NK-92 treated with Interleukin-12 subunit alpha and Interleukin-12 subunit beta, amount 100 ng/mL, for 24 hours (cell line): ENCODE measurements at regions not wholly inside any gene's neighbourhood (a gene's known extent, or its start where the extent isn't known, plus 50 kb on each side); places are given as distances from the start of the nearest gene placed in this dataset.

Source experiments
- DNase-seq: peaks from one replicate; lab custom pipeline; 2025; lab: John Stamatoyannopoulos, UW

DNA sequence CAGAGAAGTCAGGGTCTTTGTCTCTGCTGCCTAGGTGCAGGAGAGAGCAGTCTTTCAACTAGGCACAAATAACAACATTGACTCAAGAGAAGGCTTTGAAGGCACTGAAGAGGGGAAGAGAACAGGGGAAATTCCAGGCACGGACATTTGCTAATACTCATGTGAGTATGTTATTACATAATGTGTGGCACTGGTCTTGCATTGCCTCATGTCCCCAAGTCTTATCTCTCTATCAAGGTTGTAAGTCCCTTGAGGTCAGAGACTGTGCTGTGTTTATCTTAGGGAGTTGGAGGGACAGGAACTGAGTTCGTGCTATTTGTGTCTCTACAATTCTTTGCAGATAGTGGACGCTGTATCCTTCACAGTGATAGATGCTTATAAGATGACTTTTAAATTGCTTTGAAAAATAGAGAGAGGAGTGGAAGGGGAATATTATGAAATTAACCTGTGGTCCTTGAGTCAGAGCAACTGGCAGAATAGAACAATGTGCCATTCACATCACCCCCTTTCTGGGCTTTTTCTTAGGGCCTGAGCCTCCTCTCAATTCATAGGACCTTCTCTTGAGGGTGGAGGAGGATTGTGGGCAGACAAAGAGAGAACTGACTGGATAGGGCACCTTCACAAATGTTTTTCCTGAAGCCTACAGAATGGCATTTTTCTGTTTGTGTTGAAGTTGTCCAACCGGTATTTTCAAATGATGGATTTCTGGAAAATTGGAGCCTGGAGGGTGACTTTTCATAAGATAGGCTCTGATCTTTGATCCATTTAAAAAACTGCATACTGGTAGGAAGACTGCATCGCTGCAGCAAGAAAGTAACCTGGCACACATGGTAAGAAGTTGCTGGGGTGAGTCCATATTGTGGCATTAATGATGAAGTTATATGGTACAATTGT, 96.6 kb upstream of the CXCR4 start:
- DNase-seq, result no peak

DNA sequence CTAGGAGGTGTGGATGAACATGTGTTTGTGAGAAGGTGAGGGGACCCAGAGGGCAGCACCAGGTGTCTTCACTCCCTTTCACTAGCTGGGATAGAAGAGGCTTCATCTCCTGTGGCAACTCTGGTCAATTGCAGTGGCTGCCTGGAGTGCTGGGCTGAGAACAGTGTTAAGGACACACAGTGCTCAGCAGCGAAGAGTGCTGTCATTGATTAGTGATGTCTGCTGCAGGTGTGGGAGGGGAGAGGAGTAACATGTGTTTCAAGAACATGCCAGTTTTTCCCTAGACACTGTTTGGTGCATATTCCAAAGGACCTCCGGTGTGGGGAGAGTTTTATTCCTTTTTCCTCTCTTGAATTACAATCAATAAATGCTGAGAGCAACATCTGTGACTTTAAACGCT, 95.9 kb upstream of the CXCR4 start:
- DNase-seq, result no peak

DNA sequence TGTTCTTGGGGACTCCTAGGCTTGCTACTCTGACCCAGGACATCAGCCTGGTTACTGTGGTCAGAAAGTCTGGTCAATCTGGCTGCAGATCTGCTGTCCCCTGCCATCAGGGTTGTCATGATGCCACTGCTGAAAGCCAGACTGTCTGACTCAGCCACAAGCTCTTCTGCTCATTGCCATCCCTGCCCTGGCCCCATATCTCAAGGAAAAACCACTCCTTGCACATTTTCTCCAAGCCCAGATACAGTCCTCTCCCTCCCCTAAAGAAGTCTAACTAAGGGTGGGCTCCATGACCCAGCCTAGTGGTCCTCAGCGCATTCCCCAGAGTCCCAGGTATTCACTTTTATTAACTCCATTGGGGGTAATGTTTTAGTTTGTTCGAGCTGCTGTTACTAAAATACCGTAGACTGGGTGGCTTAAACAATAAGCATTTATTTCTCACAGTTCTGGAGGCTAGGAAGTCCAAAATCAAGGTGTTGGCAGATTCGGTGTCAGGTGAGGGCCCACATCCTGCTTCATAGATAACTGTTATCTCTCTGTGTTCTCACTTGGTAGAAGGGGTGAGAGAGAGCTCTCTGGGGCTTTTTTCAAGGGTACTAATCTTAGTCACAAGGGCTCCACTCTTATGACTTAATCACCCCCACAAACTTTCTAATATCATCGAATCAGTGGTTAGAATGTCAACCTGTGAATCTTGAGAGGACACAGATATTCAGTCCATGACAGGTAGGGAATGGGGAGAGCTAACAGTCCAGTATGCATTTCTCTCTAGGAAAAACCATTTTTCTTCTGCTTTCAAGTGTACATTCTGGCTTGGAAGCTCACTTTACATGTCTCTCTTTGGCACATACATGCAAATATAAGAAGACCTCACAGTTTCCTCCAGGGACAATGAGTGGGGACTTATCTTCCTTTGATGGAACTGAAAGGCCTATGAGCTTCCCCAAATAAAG, 94.8 kb upstream of the CXCR4 start:
- no peak for DNase-seq

DNA sequence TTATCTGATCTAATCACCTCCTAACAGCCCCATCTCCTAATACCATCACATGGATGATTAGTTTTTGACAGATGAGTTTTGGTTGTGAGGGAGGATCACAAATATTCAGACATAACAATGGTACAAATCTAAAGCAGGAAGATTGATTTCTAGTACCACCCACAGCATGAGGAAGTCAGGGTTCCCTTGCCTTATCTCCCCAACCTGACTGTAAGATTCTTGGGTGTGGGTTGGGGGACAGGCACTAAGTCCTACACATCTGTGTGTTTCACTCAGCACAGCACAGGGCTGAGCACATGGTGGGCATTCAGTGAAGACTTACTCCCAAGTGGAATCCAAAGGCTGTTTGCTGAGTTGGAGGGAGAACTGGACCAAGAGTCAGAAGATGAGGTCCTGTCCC, 93.8 kb upstream of the CXCR4 start:
- DNase-seq, result no peak

DNA sequence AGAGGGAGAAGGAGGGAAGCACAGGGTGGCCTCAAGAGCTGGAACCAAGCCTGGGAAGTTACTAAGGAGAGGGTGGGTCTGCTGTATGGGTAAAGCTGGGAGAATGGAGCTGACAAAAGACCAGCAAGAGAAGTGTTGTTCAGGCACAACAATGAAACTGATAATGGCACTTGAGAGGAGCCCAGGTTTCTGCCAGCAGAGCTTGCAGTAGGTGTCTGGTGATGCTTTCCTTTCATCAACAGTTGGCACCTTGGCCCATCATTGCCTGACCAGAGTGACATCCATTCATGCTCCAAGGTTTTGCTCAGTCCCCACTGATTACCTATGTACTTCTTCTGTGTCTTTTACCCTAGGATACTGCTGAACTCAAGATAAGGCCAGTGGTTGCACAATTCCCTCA, 92.9 kb upstream of the CXCR4 start:
- DNase-seq, result no peak

DNA sequence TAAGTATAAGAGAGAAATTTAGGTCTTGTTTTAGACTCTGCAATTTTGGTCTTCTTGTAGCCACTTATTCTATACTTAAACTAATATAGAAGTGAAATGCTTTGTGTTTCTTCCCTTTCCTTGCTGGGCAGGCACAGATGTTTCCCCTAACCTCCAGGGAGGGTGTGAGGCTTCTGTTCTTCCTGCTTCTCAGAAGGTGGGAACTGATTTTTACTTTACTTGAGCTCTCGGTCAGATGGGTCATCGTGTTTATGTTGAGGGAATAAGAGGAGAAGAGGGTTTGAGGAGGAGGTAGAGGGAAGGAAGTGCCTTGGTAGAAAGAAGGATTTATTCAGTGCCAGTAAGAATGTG, 92.5 kb upstream of the CXCR4 start:
- DNase-seq, result no peak

DNA sequence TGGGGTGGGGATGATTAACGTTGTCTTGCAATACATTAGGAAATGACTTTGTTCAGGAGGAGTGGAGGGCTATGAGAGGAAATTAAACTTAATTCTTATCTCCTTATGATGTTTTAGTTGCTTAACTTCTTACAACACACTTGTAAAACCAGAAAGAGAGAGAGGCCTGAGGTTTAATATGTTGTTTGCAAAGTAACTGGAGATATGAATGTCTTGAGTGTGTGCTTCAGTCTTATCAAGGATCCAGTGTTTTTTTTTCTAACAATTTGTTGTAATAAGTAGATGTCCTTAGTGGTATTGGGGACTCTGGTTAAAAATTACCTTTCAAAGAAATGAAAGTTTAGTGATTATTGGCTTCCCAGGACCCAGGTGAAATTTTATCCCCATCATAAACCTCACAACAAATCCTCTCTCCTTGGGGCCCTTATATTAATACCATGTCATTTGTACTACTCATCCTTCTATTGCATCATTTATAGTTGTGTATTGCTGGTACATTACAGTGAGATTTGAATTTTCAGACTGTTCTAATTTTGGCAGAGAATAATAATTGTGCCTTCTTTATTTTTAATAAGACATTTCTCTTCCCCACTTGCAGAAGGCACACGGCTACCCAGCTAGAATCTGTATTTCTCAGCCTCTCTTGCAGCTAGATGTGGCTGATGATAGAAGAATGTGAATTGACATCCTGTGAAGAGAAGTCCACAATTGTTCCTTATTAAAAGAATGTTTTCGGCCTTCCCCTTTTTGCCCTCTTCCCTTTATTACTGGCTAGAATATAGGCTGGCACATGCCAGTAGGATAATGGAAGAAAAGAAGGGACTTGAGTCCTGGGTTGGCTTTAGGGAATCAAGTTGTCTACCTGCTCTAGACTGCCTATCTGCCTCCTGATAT, 91.9 kb upstream of the CXCR4 start:
- DNase-seq, result no peak

DNA sequence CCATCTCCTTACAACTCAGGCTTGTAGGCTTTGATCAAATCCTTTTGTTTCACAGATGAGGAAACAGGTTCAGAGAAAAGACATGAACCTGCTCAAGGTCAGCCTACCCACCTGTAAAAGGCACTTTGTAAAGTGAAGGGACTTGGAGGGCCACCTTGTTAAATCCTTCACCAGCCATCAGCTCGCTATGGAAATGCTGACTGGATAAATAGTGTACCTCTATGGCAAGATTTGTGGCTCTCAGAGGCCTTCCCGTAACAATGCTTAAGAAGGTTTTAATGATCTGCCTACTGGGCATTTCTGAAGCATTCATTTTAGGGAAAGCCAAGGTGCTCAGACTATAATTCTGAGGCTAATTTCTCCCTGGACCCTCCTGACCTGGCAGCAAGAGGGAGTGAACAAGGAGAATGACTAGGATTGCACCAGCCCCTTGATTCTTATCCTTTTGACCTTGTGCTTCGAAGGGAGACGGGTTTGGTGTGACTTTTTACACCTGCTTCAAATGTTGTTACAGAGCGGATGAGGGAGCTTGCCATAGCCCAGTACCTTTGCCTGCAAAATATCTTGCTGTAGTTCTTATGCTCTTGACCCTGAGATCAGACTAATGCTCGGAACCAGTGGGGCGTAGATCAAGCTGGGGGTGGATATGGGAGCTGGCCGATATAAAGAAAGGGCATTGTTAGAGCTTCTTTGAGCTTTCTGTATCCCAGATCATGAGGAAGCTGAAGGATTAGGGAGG, 90.9 kb upstream of the CXCR4 start:
- no peak for DNase-seq

DNA sequence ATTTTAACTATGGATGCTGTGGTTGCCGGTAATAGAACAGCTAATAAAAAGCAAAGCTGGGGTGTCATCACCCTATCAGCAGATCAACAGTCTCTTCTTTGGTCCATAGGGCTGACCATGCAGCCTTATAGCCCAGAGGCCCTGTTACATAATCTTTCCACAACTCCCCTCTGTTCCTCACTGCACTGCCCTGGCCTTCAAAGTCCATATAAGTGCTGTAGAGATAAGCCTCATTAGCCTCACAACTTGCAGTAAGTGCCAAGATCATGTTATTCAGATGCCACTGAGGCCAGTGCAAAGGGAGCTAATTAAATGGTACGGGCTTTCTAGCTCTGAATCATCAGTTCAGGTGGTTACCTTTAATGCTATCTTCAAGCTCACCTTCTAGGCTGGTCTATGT, 89.7 kb upstream of the CXCR4 start:
- no peak for DNase-seq

DNA sequence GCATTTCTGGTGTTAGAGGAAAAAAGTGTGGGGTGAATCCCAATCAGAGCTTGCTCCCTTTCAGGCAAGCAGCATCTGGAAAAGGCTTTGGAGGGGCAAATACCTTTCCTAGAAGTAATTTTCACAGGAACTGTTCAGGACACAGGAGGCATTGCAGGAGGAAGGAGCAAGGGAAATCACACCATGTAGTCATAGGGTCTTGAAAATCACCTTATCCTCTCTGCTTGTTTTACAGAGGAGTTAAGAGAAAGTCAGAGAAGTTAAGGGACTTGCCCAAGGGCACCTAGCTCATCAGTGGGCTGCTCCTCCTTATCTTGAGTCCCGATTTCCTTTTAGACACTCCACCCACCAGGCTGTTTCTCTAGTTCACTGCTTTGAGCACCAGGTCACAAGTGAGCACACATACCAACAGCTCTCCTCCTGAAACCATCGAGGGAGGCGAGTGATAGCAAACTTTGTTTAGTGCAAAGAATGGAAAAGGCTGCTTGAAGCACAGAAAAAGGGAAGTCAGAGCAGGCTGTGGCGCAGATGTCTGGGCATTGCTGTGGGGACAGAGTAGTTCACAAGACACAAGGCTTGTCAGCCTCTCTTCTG, 89.2 kb upstream of the CXCR4 start:
- no peak for DNase-seq

DNA sequence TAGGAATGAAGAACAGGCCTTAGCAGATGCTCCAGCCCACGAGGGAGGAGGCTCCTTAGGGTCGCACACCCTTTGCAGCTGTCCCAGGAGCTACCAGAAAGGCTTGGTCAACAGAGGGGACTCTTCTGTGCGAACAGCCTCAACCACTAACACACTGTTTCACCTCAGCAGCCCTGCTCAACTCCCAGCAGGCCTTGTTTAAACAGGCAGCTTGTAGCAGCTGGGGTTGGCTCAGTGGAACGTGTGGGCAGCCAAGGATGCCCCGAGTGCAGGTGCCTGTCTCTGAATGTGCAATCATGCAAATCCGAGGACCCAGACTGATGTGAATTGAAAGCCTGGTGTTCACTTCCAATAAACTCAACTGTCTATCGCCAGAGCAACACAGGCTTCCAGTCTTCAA, 88.7 kb upstream of the CXCR4 start:
- no peak for DNase-seq

DNA sequence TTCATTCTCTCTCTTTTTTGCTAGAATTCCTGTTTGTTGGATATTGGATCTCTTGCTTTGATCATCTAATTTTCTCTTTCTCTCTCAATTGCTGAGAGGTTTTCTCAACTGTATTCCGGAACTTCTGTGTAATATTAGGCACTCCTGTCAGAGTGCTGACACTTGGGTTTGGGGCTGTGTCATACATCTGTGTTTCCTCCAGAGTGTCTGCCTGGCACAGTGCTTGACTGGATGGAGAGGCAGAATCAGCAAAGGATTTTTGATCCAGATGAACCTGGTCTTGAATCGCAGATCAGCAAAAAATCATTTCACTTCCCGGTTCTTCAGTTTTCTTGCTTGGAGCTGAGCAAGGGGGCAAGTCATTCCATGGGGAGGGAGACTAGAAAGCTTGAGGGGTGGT, 87.7 kb upstream of the CXCR4 start:
- no peak for DNase-seq

DNA sequence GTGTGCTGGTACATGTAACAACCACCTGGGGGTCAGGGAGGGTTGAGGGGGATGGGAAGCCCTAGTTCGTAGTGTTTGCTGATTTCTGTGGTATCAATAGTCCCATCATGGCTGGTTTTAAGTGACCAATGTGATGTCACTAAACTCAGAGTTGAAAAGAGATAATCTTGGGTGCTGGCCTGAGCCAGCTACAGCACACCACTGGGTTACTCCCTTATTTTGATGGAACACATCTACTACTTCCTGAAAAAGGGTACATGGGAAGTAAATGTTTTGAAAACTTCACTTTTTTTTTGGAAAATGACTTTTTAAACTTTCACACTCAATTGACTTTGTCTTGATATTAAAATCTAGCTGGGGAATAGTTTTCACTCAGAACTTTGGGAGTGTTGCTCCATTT, 87.0 kb upstream of the CXCR4 start:
- no peak for DNase-seq

DNA sequence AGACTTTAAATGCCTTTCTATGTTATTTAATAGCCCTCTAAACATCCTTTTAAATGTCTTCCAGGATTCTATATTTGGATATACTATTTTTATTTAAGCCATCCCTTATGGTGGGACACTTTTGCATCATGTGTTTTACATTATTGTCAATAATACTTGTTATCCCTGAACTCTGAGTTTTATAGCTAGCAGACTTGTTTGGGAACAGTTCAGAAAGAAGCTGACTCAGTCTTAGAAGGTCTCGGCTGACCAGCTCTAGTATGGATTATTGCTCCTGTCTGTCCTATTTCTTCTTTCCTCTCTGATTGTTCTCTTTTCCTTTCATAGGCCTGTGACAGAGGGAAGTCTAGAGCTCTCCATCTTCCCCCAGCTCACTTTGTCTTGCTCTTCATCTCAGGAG, 77.3 kb upstream of the CXCR4 start:
- no peak for DNase-seq

DNA sequence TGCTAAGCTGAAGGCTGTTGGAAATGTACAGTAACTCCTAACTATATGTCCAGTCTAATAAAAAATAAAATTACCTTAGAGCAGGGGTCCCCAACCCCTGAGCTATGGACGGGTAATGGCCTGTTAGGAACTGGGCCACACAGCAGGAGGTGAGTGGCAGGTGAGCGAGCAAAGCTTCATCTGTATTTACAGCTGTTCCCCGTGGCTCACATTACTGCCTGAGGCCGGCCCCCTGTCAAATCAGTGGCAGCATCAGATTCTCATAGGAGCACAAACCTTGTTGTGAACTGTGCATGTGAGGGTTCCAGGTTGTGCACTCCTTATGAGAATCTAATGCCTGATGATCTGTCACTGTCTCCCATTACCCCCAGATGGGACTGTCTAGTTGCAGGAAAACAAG, 73.1 kb upstream of the CXCR4 start:
- DNase-seq, result no peak

DNA sequence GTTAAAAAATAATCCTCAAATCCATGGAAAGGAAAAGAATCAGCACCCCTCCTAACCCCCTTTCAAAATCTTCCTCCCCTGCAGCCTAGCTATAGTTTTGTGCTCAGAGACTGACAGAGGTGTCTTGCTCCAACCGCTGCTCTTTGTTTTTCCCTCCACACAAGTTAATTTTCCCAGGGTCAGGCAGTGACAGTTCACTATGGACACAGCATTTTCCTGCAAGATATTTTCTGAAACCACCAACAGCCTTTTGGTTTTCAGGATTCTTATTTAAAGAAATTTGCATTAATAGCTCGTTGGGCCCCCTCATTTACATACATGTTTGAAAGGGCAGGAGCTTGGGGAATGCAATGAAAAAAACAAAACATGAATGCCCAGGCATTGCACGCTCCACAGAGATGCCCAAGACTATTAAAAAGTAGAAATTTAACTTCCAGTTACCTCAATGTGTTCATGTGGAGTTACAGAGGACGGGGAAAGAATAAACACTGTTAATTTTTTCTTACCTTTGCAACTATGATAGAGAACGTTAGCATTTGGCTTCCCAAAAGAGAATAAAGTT, 71.4 kb upstream of the CXCR4 start:
- DNase-seq, result no peak

DNA sequence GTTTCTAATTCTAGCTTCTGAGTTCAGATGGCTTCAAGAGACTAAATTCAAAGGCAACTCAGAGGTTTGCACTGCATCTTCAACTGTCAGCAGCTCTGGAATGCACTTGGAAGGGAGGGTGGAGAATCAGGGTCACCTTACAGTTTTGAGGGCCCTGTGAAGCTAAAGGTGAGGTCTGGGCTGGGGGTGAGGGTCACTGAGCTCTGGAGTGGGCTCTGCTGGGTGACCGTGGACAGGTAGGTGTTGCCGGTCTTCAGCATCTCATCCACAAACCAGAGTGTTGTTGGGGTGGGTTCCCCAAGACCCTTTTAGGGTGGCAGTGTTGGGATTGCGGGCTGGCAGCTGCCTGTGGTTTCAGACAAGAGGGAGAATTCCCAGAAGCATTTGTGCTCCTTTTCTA, 70.1 kb upstream of the CXCR4 start:
- DNase-seq, result no peak

DNA sequence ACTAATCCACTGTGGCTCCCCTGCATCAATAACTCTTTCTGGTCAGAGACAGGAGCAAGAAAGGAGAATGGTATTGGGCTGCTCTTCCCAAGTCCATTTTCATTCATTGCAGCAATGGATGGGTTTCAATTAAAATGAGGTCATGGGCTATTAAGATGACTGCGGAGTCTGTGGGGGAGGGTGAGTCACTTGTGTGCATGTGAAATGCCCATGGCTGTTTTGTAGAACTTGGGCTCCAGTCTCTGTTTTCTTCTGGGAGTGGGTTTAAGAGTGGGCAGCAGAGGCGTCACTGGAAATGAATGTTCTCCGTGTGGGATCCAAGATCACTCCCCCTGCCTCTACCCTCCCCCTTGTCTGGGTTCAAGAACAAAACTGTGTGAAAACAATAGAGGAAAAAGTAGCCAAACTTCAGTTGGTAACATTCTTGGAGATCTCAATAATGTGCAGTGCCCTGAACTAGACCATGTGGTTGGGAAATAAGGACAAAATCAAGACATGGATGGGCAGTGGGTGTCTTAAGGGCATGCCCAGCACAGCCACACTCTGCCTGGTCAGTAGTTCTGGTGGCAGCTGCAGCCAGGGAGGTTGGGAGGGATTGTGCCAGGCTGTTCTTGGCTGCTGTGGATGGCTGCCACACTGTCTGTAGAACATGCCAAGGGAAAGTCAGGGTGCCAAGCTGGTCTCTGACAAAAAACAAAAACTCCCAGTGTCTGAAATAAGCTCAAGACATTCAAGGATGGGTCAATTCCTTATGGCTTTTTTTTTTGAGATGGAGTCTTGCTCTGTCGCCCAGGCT, 68.2 kb upstream of the CXCR4 start:
- DNase-seq, result no peak

DNA sequence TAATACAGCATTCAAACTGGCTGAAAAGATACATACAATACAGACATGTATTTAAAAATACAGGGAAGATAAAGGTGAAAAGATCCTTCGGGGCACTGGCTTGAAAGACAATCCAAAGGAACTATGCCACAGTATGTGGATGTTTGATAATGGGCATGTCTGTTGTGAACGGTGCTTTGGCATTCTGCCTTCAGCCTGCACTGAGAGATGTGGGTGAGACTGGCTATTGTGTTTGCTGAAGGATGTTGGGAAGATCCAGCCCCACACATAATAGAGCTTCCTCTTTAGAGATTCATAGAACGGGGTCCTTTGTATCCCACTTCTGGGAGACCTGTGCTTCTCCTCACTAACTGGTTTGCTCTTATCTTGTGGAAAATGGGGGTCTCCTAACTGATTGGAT, 65.1 kb upstream of the CXCR4 start:
- DNase-seq, result no peak

DNA sequence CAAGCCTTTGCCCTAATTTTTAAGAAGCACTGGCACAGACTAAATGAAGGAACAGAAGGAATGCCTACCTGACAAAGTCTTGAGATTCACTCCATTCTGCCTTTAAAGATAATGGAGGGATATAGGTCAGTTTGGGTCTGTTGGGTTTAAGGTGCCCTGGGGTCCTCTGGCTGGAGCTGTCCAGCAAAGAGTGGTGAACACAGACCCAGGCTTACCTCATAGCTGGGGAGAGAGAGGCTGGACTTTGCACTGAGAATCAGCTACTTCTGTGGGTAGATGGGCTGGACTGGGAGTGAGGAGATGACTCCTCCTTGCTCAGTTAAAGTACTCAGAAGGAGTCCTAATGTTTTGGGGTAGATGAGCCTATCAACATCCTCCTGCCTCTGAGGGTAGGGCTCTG, 64.4 kb upstream of the CXCR4 start:
- no peak for DNase-seq
